AG04449 (cell line): ENCODE measurements at regions not wholly inside any gene's neighbourhood (a gene's known extent, or its start where the extent isn't known, plus 50 kb on each side); places are given as distances from the start of the nearest gene placed in this dataset.

Source experiments
- CTCF ChIA-PET: fragments of 350-600 bp; formaldehyde crosslinking; extraction: SDS; loops from one replicate; lab custom pipeline; 2021; ENCODE audit warnings: antibody characterized with exemption; lab: Yijun Ruan, JAX
- POLR2A ChIA-PET: fragments of 400-600, 350-600 bp; formaldehyde crosslinking; extraction: SDS; loops from one replicate; lab custom pipeline; 2020; ENCODE audit warnings: antibody characterized with exemption, inconsistent platforms; lab: Yijun Ruan, JAX
- DNase-seq: peaks from one replicate; pipeline ENCODE4 v3.0.0-alpha.2; 2010; ENCODE audit warnings: low read depth, low spot score
- H3K4me3 ChIP-seq: 2 replicates; pipeline ENCODE4 v1.5.1; 2011; ENCODE audit warnings: low read depth, mild to moderate bottlenecking, control low read depth, low read length
- TF ChIP-seq, protein P1 (sequence below): IDR thresholded peaks from one replicate; pipeline ENCODE4 v1.5.1; 2011; ENCODE audit warnings: mild to moderate bottlenecking, moderate library complexity, low read length, control low read depth, inconsistent platforms; ENCODE audit not compliant: insufficient read depth; ENCODE audit errors: missing control alignments

DNA sequence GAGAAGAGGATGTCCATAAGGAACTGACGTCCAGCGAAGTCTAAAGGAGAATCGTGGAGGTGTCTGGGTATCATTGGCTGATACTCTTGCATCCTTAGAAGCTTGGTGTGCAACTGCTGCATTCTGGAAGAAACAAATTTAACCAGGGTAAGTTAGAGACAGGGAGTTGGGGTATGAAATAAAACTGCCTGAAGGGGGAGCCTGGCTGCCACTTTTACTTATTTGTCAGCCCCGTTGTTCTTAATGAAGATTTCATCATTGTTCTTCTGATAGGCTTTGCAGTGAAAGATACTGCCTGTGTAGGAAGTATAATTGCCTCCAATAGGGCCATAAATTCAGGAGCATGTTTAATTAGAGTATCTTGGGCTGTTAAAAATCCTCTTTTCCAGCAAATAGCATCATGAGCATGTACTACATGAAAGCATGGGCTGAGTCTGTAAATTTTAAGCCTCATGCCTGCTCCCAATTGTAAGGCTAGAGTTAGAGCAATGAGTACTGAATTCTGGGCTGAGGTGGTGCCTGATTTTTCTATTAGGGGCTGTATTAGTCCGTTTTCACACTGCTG is 1264.5 kb upstream of the ACO1 start:
- H3K4me3 ChIP-seq: no peak overlapping the region
- no peak for DNase-seq
- TF ChIP-seq, protein P1, sequence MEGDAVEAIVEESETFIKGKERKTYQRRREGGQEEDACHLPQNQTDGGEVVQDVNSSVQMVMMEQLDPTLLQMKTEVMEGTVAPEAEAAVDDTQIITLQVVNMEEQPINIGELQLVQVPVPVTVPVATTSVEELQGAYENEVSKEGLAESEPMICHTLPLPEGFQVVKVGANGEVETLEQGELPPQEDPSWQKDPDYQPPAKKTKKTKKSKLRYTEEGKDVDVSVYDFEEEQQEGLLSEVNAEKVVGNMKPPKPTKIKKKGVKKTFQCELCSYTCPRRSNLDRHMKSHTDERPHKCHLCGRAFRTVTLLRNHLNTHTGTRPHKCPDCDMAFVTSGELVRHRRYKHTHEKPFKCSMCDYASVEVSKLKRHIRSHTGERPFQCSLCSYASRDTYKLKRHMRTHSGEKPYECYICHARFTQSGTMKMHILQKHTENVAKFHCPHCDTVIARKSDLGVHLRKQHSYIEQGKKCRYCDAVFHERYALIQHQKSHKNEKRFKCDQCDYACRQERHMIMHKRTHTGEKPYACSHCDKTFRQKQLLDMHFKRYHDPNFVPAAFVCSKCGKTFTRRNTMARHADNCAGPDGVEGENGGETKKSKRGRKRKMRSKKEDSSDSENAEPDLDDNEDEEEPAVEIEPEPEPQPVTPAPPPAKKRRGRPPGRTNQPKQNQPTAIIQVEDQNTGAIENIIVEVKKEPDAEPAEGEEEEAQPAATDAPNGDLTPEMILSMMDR: no peak
- ChIA-PET CTCF (no interaction called here), POLR2A (no interaction called here)

DNA sequence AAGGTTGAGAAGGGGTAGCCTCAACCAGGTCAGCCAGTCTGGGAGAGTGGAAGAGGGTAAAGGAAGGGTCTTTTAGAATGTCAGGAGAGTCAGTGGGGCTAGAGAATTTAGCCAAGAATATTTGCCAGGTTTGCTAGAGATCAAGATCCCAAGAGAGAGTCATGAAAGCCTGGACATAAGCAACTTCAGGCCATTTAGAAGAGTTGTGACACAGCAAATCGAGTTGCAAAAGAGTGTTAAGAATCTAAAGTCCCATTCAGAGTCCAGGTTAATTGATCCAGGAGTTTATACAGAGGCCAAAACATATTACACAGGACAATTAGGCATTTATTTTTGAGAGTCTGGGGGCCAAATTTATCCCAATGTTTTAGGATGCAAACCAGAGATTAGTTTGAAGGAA is 1260.1 kb upstream of the ACO1 start:
- H3K4me3 ChIP-seq: no peak overlapping the region
- TF ChIP-seq, protein P1: no peak
- no peak for DNase-seq
- ChIA-PET POLR2A (no interaction called here), CTCF (no interaction called here)

DNA sequence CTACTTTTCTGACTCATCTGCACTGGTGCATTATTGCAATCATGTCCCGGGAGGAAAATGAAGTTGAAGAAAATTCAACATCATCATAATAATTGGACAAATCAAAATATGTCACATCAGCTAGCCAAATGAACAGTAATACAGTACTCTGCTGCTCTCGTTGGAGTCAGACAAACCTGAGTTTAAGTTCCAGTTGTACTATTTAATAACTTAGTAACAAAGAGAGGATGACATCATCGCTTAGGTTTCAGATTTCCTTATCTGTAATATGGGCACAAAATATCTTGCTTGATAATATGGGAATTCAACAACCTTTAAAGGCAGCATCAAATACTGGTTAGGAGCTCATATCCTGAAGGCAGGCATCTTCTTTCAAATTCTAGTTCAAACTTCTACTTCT is 1248.9 kb upstream of the ACO1 start:
- POLR2A ChIA-PET: no interaction called here
- CTCF ChIA-PET: no interaction called here
- H3K4me3 ChIP-seq: no peak overlapping the region
- no peak for DNase-seq
- TF ChIP-seq, protein P1: no peak

GRCh38 chr9:31136524-31136923 is 1247.9 kb upstream of the ACO1 start:
- POLR2A ChIA-PET: no interaction called here
- DNase-seq: no peak
- no peak overlapping the region for H3K4me3 ChIP-seq
- TF ChIP-seq, protein P1: no peak
- CTCF ChIA-PET: no interaction called here

- ChIA-PET CTCF (no interaction called here), POLR2A (no interaction called here)
- TF ChIP-seq, protein P1: no peak
- H3K4me3 ChIP-seq: no peak overlapping the region
- DNase-seq: no peak
Measured at GRCh38 chr9:31137176-31138160, 1247.0 kb upstream of the ACO1 start.

DNA sequence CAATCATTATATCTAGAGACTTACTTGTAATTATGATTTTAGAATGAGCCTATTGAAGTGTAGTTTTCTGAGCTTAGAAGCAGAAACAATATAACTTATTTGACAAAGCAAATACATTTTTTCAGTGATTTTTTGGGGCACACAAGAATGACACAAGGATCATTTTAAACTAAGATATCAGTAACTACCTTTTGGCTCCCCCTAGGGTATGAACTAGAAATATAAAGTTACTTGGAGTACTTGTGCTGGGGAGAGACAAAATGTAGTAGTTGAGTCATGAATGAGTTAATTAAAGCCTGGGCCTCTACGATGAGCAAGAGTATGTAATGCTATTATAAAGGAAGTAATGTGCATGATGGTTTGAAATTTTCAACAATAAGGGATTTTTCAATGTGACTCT is 1244.1 kb upstream of the ACO1 start:
- ChIA-PET POLR2A (no interaction called here), CTCF (no interaction called here)
- no peak for DNase-seq
- no peak overlapping the region for H3K4me3 ChIP-seq
- TF ChIP-seq, protein P1: no peak
